GM12872 (cell line): ENCODE measurements at regions not wholly inside any gene's neighbourhood (a gene's known extent, or its start where the extent isn't known, plus 50 kb on each side); places are given as distances from the start of the nearest gene placed in this dataset.

ENCODE experiments used
- TF ChIP-seq, protein P1 (sequence below): IDR thresholded peaks from 3 replicates; pipeline ENCODE4 v1.5.1; 2011; ENCODE audit warnings: low read depth, mild to moderate bottlenecking, low read length, moderate library complexity; ENCODE audit not compliant: insufficient read depth

DNA sequence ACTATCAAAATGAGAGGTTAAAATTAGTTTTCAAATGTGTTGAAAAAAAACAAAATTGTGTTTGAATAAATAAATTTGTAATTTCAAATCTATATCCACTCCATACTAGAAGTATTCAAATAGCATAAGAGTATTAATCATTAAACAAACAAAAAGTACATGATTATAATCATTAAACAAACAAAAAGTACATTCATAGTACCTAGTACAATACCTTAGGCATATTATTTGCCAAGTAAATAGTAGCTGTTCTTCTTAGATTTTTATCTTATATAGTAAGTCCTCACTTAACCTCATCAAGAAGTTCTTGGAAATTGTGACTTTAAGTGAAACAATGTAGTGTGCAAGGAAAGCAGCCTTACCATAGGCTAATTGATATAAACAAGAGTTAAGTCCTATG, 349.3 kb upstream of the VWC2 start:
- TF ChIP-seq, protein P1, sequence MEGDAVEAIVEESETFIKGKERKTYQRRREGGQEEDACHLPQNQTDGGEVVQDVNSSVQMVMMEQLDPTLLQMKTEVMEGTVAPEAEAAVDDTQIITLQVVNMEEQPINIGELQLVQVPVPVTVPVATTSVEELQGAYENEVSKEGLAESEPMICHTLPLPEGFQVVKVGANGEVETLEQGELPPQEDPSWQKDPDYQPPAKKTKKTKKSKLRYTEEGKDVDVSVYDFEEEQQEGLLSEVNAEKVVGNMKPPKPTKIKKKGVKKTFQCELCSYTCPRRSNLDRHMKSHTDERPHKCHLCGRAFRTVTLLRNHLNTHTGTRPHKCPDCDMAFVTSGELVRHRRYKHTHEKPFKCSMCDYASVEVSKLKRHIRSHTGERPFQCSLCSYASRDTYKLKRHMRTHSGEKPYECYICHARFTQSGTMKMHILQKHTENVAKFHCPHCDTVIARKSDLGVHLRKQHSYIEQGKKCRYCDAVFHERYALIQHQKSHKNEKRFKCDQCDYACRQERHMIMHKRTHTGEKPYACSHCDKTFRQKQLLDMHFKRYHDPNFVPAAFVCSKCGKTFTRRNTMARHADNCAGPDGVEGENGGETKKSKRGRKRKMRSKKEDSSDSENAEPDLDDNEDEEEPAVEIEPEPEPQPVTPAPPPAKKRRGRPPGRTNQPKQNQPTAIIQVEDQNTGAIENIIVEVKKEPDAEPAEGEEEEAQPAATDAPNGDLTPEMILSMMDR = no peak

DNA sequence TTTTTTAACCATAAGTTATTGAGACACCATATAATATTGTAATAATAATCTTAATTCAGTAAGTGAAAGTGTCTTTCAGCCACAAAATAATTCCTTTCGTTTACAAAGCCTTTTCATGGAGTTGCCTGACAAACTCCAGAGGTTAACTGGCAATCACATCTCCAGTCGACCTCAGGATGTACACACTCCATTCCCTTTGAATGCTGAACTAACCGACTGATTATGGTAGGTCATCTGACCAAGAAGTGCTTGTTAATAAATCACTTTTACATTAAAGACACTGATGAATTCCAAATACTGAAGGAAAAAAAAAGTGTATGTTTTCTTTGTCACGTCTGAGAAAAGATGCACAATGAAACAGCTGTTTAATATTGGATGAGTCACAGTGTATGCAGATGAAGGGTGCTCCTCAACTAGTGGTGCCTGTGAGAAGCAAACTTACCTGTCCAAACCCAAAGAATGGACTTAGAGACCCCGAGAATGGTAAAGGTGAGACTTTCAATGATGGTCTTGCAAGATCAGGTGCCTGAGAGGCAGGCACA, 348.1 kb upstream of the VWC2 start:
- TF ChIP-seq, protein P1 = no peak

DNA sequence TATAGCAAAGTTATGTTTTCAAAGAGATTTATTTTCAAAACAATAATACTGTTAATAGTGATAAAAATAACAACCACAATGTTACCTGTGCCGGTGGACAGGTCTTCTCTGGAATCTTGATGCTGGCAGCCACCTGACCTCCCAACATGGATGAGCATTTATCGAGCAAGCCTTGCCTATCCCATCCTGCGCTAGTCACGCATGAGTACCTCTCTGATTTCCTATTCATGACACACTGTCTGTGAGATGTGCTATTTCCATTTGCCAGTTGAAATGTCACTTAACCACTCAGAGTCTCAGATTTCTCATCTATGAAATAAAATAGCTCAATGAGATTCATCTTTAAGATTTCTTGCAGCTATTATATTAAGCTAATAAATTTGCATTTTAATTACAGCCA, 341.2 kb upstream of the VWC2 start:
- TF ChIP-seq, protein P1 = no peak

DNA sequence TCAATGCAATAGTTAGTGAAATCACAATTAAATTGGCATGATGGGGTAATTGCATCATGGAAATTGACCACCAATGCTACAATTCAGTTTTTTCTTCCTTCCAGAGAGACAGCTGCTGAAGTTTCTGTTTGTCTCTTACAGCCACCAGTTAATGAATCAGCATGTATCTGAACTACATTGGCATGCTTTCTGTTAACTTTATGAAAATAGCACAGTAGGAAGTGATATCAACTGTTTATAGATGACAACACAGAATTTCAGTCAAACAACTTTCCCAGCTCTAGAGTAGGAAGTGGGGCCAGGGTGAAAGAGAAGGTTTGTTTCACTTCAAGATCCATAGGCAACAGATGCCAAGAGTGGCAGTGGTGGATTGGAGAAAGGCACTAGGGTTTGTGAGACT, 339.6 kb upstream of the VWC2 start:
- TF ChIP-seq, protein P1 = no peak

DNA sequence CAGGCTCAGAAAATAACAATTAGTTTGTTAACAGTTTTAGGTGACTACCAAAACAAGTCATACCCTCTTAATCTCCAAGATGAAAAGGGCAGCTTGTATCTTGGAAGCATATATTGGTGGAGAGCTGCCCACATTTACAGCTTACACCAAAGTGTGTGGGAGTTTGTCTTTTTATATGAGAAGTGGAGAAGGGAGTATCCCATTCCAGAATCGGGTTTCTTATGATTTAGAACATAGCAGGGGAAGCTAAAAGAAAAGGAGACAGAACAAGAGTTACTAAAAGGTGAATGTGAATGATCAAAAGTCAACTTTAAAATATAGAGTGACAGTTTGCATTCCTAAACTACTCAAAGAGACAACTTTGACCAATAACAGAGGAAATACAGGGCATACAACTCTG, 338.6 kb upstream of the VWC2 start:
- TF ChIP-seq, protein P1 = no peak

DNA sequence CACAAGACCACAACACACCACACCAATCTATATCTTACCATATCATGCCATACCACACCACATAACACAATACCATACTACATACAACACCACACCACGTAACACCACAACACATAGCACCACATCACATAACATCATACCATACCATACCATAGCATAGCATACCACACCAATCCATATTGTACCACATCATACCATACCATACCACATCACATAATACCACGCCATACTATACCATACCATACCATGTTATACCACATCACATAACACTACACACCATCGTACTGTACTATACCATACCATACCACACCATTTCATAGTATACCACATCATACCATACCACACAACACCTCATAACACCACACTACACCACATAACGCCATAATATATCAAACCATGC, 335.2 kb upstream of the VWC2 start:
- TF ChIP-seq, protein P1 = no peak

DNA sequence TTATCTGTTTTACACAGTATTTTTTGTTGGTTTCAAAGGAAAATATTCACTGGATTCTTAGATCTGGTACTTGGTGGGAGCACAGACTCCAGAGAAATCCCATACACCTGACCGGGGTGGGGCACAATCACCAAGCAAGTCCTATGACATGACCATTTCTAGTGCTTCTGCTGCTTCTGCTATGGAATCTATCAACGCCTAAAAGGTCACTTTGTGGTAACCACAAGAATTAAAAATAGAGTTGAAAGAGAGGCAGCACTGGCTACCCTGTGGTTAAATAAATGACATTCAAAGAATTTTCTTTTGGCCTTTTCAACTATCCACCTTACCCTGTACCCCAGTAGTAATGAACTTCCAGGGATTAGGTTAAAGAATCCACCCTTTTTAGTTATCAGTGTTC, 329.9 kb upstream of the VWC2 start:
- TF ChIP-seq, protein P1 = no peak
